Inflammatory macrophage treated with lipopolysaccharide for 4 hours (primary cell): ENCODE measurements at regions not wholly inside any gene's neighbourhood (a gene's known extent, or its start where the extent isn't known, plus 50 kb on each side); places are given as distances from the start of the nearest gene placed in this dataset.
"Not testable (repeated sequence)": the region's sequence is repeated elsewhere in the genome, so short reads cannot be mapped to it uniquely, and the experiment has no call there.

Experiments
- DNase-seq: peaks from one replicate; pipeline ENCODE4 v3.0.0-alpha.2; 2020

DNA sequence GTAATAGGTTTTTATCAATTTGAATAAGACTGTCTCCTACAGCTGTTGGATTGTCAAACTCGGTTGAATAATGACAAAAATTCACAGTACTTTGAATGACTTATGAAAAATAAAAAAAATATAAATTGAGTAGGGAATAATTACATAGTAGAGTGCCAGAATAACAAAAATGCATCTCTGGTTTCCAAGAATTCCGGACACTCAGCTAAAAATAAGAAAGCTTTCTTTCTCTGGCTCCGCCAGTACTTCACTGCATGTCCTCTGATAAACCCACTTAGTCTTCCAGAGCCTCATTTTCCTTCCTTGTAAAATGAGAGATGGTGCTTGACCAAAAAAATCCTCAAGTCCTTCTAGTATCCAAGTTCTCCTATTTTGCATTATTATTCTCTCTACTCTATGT lies 374.6 kb upstream of the LUZP2 start:
- no peak for DNase-seq

DNA sequence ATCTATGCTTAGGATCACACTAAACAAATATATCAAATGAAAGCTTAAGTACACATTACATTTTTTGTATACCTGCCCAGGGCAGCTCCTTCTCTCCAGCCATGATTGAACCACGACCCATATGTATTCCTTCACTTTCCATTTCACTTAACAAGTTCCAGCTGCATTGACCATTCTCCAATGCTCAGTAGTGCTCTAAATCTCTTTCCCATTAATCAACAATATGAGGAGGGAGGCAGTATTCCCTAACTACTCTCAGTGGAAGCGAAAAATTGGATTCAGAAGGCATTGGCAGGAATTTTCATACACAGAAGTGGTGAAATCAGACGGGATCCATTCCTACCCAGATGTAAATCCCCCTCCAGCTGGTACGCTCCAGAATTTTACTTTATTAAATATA lies 372.0 kb upstream of the LUZP2 start:
- no peak for DNase-seq

DNA sequence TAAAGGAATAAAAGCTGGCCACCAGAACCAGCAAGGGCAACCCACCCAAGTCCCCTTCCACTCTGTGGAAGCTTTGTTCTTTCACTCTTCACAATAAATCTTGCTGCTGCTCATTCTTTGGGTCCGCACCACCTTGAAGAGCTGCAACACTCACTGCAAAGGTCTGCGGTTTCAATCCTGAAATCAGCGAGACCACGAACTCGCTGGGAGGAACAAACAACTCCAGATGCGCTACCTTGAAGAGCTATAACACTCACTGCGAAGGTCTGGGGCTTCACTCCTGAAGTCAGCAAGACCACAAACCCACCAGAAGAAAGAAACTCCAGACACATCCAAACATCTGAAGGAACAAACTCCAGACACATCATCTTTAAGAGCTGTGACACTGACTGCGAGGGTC lies 365.2 kb upstream of the LUZP2 start:
- DNase-seq = no peak

DNA sequence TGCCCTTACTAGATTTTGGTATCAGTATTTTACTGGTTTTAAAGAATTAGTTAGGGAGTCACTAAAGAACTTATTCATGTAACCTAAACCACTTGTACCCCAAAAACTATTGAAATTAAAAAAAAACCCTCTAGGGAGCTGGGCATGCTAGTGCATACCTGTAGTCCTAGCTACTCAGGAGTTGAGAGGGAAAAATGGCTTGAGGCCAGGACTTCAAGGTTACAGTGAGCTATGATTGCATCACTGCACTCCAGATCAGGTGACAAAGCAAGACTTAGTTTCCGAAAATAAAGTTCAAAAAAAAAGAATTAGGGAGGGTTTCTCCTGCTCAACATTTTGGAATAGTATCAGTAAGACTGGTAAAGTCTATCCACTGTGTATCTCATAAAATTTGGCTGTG lies 364.4 kb upstream of the LUZP2 start:
- no peak for DNase-seq

DNA sequence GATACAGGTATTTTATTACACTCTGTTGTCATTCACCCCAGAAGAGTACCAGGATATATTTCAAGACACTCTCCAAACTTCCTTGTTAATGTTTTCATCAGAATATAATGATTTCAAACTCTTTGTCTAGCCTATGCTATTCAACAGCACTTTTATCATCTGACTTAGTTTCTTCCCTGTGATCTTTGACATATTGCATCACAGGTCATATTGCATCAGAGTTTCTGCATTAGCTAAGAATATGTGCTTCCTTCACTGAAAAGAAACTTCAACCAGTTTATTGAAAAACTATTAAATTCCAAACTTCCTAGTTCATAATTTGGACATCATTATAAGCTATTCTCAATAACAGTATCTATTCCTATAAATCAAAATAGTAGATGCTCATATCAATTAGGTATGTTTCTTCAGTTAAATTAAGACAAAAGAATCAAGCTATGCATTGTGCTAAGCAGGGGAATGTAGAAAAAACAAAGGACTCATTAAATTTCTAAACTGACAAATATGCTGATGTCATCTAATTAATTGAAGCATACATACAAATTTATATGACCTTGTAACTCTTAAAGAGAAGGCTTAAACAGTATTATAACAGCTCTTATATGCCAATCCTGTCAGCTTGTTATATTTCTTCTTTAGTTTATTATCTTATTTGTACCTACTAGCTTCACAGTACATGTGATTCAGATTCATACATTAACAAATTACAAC lies 361.8 kb upstream of the LUZP2 start:
- DNase-seq = peak; percentile 27

DNA sequence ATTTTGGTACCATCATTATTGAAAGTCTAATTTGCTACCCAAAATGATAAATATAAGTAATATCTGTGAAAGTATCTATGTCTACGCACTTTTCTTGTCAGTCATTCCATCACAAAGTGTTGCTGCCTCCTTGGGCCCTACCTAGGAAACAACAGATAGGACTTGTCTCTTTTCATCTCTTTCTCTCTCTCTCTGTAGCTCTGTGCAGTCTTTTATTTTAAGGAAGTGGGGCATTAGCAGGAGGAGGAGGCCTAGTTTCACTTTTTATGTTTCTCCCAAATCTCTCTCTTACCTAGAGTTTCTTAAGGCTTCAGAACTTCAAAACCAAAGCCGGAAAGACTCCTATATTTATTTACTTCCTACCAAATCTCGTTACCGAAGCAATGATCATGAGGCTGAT lies 354.8 kb upstream of the LUZP2 start:
- DNase-seq = no peak

DNA sequence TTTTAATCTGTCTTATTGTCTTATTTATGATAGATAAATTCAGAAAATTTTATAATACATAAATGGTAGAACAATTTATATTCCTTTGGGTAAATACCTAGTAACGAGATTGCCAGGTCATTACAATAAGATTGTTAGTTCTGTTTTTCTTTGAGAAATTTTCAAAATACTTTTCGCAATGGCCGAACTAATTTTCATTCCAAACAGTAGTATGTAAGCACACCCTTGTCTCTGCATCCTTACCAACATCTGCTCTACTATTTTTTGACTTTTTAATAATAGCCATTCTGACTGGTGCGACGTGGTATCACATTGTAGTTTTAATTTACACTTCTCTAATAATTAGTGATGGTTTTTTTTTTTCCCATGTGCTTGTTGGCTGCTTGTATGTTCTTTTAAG lies 351.4 kb upstream of the LUZP2 start:
- DNase-seq = no peak

DNA sequence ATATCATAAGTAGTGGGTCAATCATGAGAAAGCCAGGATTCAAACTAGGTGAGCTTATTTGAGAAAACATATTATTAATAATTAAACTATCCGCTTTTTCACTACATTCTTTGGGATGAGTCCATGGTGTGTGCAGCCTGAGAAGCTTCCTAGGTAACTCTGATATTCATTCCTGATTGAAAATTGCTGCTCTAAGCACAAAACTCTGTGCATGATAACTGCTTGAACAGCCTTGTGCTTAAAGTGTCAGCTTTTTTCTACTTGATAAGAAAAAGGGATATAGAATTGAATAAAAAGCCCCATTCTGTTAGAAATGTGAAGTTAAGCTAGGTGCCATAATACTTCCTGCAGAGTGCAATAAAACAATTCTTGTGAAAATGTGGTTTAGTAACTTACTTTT lies 343.5 kb upstream of the LUZP2 start:
- no peak for DNase-seq

DNA sequence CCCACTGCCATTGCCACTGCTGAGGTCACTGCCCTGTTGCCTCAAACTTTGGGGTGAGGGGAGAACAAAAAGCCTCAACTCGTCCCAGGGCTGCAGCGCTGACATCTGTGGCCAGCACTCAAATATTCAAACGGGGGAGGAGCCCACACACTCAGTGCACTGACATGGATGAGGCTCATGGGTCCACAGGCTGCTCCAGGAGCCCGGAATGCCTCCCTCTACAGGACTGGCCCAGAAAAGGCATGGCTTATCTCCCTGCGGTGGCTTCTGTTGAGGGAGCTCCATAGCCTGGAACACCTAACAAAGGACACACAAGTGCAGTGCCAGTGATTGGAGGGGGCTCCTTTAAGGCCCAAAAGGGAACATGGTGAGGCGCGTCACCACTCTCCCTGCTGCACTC lies 341.1 kb upstream of the LUZP2 start:
- no peak for DNase-seq

DNA sequence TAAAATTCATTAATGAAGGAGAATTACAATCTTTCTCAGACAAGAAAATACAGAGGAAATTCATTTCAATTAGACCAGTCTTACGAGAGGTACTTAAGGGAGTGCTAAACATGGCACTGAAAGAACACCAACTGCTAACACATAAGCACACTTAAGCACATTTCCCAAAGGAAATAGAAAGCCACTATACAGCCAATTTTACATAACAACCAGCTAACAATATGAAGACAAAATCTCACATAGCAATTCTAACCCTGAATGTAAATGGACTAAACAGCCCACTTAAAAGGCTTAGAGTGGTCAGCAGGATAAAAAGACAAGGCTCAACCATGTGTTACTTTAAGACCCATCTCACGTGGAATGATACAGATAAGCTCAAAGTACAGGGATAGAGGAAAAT lies 339.5 kb upstream of the LUZP2 start:
- DNase-seq = no peak

DNA sequence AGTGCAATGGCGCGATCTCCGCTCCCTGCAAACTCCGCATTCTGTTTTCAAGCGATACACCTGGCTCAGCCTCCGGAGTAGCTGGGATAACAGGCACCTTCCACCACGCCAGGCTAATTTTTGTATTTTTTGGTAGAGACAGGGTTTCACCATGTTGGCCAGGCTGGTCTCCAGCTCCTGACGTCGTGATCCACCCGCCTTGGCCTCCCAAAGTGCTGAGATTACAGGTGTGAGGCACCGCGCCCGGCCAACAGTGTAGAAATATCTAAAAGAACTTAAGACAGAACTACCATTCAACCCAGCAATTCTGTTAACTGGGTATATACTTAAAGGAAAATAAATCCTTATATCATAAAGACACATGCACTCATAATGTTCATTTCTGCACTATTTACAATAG lies 335.3 kb upstream of the LUZP2 start:
- no peak for DNase-seq

DNA sequence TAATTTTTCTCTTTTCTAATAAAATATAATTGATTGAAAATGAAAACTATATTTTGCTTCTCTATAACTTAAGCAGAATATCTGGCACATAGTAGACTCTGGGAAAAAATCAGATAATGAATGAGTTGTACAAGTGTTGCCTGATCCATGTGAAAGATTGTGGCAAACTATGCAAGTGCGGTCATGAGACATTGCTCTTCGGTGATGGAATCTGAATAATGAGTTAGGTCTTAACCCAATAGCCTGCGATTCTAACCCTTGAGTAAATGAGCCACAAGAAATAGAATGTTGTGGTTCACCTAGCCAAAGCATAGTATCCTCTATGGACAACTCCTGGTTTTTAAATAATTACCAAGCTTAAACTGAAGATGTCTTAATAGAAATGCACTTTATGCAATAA lies 333.7 kb upstream of the LUZP2 start:
- no peak for DNase-seq

DNA sequence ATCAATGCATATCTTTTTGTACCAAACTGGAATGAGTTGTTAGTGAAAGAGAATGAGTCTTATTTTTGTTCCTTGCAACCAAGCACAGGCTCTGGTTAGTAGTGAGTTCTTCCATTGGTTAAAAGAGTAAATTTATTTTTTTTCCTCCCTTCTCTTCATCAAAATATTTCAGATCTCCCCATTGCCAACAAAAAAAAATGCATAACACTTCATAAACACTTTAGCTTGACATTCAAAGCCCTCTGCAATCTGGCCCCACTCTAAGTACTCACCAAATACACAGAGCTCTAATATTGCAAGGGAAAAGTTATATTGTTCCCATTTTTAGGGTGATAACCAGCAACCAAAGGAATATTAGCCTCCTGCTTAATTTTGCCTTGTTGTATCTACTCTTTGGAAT lies 333.0 kb upstream of the LUZP2 start:
- DNase-seq = no peak

DNA sequence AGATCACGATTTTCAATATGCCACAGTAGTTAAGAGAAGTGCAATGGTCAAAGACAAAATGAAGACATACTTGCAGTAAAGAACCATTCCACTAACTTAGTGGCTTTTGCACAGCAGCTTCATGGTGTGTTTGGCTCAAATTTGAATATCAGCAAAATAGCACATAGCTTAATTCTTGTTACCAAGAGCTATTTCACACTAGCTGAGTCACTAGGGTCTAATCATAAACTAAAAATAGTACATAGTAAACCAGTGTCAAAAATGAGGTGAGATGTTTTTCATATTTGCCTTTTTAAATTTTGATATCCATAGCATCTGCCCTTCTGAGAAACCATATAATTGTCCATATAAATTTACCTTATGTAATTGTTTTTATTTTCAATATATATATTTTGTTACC lies 325.0 kb upstream of the LUZP2 start:
- DNase-seq = no peak

DNA sequence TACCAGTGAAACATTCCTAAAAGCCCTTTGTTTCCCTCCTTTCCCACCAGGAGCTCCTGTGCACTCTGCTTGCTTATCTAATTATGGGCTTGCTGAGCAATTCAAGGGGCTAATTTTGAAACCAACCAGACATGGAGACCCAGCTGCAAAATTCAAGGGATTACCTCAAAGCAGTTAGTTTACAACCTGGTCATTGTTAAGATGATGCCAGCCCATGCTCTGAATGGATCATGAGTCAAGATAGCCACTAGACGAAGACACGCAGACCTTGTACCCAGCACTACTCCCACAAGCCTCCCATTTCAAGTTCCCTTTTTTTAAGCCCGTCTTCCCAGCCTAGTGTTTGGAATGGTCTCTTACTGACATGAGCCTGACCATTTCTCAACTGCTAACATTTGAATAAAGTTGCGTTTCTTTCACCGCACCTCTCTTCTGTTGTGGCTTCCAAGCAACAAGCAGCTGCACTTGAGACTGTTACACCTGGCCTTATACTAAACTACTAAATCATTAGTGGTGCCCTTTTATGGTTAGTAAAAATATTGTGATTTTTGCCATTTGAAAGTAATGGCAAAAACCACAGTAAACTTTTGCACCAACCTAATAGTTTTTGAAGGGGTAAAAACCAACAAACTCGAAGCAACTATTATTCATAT lies 315.3 kb upstream of the LUZP2 start:
- DNase-seq = no peak

DNA sequence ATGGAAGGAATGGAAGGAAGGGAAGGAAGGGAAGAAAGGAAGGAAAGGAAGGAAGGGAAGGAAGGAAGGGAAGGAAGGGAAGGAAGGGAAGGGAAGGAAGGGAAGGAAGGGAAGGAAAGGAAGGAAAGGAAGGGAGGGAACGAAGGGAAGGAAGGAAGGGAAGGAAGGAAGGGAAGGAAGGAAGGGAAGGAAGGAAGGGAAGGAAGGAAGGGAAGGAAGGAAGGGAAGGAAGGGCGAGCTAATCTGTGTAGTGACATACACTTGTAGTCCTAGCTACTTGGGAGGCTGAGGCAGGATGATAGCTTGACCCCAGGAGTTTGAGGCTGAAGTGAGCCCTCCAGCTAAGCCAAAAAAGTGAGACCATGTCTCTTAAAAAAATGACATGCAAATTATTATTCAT lies 311.3 kb upstream of the LUZP2 start:
- DNase-seq = not testable (repeated sequence)

DNA sequence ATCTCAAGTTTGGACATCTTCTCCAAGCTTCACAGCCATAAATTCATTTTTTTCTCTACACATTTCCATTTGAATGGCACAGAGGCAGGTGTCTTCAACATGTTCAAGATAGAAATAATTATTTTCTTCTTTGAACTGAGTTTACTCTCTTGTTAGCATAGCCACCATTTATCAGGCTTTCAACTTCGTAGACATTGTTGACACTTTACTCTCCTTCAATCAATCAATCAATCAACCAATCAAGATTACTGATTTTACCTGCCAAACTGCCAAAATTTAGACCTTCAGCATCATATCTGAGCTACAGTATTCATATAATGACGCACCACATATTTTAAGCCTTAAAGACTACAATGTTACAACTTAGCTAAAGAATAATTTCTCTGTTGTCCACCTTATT lies 300.1 kb upstream of the LUZP2 start:
- no peak for DNase-seq

DNA sequence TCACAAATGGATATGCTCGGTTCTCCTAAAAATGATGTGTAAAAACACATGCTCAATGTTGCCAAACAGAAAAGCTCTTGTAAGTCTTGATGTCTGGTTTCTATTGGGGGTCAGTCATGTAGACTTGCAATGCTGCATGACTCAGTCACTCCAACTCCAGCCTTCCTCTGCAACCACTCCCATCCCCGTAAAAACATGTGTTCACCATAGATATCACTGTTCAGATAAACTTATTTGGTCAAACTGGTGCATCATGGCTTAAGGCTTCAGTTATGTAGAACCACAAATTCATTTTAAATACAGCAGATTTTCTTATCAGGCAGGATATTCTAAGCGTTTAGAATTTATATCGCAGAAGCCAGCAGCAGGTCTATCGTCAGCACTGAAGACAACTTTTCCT lies 298.4 kb upstream of the LUZP2 start:
- no peak for DNase-seq

DNA sequence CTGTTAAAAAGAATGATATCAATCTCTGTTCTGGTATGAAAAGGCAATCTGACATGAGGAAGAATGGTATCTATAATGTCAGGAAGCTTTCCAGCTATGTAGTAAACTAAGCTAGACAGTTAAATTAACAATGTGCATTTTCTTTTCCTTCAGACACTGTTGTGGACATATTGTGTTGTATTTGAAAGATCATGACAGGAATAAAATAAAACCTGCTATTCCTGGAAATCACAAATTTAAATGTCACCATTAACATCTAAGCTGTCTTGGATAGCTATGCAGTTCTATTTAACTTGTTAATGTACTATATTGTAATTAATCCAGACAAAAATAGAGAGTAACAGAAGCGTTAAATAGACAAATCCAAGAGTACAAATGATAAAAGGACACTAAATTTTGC lies 297.4 kb upstream of the LUZP2 start:
- DNase-seq = no peak

DNA sequence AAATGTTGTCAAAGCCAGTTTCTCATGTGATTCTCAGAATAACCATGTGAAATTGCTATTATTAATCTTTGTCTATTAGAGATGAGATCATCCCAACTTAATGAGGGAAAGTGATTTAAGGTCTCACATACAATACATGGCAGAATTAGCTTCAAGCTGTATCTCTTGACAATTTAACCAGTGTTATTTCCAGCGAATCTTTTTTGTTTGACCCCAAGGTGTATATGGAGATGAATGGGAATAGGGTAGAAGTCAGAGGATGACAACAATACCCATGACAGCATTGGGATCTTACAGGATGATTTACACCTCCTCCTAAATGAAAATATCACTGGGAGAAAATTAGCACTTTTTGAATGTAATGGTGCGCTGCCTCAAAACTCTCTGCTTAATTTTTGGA lies 290.8 kb upstream of the LUZP2 start:
- no peak for DNase-seq

DNA sequence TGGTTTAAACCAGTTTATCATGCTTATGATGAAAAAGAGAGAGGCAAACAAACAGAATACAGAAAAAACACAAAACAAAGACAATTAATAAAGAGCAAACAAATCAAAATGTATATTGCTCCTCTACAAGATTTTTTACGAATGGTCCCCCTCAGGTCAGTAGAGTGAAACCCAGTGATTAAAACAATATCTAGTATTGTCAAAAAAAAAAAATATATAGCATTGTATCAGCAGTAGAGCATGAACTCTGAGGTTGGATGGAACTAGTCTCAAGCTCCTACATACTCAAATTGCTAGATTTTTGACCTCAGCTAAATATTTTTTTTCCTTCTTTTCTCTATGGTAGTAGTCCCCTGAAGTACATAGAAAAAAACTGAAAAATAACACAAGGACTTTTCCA lies 290.3 kb upstream of the LUZP2 start:
- DNase-seq = no peak

DNA sequence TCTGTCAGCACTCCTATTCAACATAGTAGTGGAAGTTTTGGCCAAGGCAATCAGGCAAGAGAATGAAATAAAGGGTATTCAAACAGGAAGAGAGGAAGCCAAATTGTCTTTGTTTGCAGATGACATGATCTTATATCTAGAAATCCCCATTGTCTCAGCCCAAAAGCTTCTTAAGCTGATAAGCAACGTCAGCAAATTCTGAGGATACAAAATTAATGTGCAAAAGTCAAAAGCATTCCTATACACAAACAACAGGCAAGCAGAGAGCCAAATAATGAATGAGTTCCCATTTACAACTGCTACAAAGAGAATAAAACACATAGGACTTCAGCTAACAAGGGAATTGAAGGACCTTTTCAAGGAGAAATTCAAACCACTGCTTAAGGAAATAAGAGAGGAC lies 280.4 kb upstream of the LUZP2 start:
- DNase-seq = no peak

DNA sequence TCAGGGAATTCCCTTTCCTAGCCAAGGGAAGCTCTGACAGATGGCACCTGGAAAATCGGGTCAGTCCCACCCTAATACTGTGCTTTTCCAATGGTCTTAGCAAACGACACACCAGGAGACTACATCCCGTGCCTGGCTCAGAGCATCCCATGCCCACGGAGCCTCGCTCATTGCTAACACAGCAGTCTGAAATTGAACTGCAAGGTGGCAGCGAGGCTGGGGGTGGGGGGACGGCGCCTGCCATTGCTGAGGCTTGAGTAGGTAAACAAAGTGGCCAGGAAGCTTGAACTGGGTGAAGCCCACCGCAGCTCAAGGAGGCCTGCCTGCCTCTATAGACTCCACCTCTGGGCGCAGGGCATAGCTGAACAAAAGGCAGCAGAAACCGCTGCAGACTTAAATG lies 279.5 kb upstream of the LUZP2 start:
- not testable (repeated sequence) for DNase-seq

DNA sequence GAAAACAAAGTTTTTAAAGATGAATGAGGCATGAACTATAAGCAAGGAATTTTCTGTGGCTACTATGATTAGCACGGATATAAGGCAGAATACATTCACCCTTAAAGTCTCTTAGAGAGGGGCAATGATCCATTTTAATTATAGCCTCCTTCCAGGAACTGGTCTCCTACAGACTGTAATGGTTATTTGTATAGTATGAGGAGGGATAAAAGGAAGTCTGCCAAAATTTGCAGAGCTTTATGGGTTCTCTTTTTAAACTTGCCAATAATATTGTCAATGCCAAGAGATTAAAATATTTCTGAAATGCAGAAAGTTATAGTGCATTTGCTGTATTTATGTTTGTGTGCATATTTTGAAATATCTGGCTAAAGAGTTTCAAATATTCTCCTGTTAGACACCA lies 271.4 kb upstream of the LUZP2 start:
- no peak for DNase-seq

DNA sequence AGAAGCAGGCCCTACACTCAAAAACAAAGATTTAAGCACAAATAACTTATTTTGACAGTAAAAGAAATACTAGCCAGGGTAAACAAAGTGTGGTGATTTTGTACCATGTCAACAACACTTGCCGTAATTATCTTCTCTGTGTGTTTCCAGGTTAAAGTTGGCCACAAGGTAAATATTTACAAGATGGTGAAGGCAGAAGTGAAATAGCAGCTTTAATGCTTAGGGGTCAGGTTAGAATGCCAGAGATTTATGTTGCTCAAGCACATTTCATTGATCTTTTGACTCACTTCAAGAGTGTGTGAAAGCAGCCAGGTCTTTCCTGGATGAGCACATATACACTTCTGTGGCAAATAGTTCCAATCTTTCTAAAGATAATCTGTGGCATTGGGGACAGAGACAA lies 270.2 kb upstream of the LUZP2 start:
- no peak for DNase-seq
